H1 (cell line): ENCODE measurements at regions not wholly inside any gene's neighbourhood (a gene's known extent, or its start where the extent isn't known, plus 50 kb on each side); places are given as distances from the start of the nearest gene placed in this dataset.

Source experiments
- CTCF ChIA-PET: fragments of 300-600 bp; sonication (Branson Sonifier 250); formaldehyde crosslinking; loops from one replicate; lab custom pipeline; 2021; ENCODE audit not compliant: partially characterized antibody; lab: Charles Lee
- POLR2A ChIA-PET: fragments of 300-600 bp; sonication (Branson Sonifier 250); formaldehyde crosslinking; loops from one replicate; lab custom pipeline; 2021; ENCODE audit warnings: inconsistent platforms; ENCODE audit not compliant: partially characterized antibody; lab: Charles Lee
- DNase-seq, 2 experiments: peaks; one replicate each; pipeline versions ENCODE4 v3.0.0 to v3.0.0-alpha.2; 2010 to 2022; ENCODE audit warnings: low spot score in 2 of 2, low read depth in 1 of 2, mixed read lengths in 1 of 2
- FAIRE-seq: peaks from 2 replicates; lab custom pipeline; 2011; peaks lifted over from hg19 to GRCh38; lab: Jason Lieb, UNC
- H2AFZ ChIP-seq: 2 replicates; pipeline ENCODE4 v1.8.1; 2012; ENCODE audit warnings: low read length, inconsistent platforms
- H2AK5ac ChIP-seq: 2 replicates; pipeline ENCODE4 v1.6.1; 2013; ENCODE audit warnings: low read depth, low read length
- H2BK120ac ChIP-seq: replicated peaks from 2 replicates; pipeline ENCODE3; 2013; ENCODE audit warnings: low read depth, low read length, inconsistent platforms
- H2BK12ac ChIP-seq: 2 replicates; pipeline ENCODE4 v1.6.1; 2013; ENCODE audit warnings: low read depth, low read length
- H2BK15ac ChIP-seq: 2 replicates; pipeline ENCODE4 v1.6.1; 2013; ENCODE audit warnings: low read length
- H2BK20ac ChIP-seq: 2 replicates; pipeline ENCODE4 v1.6.1; 2013; ENCODE audit warnings: low read length
- H2BK5ac ChIP-seq: 2 replicates; pipeline ENCODE4 v1.6.1; 2013; ENCODE audit warnings: low read depth, low read length
- H3K14ac ChIP-seq: 2 replicates; pipeline ENCODE4 v1.6.1; 2013; ENCODE audit warnings: inconsistent platforms; ENCODE audit not compliant: insufficient read length
- H3K18ac ChIP-seq: 2 replicates; pipeline ENCODE4 v1.6.1; 2013; ENCODE audit warnings: low read length; ENCODE audit errors: extremely low read depth
- H3K23ac ChIP-seq: 2 replicates; pipeline ENCODE4 v1.6.1; 2013; ENCODE audit warnings: inconsistent platforms; ENCODE audit not compliant: insufficient read length
- H3K23me2 ChIP-seq: 2 replicates; pipeline ENCODE4 v1.6.1; 2013; ENCODE audit warnings: low read depth, low read length
- H3K27ac ChIP-seq: 2 replicates; pipeline ENCODE4 v1.6.1; 2011; ENCODE audit warnings: low read depth, low read length, inconsistent platforms
- H3K27me3 ChIP-seq, 4 experiments: replicated peaks in 1 of 4; 1 replicate in 1 of 4; 2 replicates in 3 of 4; pipeline versions ENCODE4 v1.6.1 to v1.8.1; 2011 to 2013; ENCODE audit warnings: low read length in 3 of 4, mild to moderate bottlenecking in 3 of 4, inconsistent platforms in 2 of 4, mixed read lengths in 2 of 4, moderate library complexity in 1 of 4; ENCODE audit not compliant: control insufficient read depth in 3 of 4, insufficient read depth in 3 of 4; ENCODE audit errors: extremely low read depth in 1 of 4
- H3K36me3 ChIP-seq, 4 experiments: 2 replicates each; pipeline versions ENCODE4 v1.6.1 to v1.8.1; 2011 to 2013; ENCODE audit warnings: mild to moderate bottlenecking in 4 of 4, low read length in 3 of 4, moderate library complexity in 2 of 4, control low read depth in 1 of 4, inconsistent platforms in 1 of 4; ENCODE audit not compliant: insufficient read depth in 4 of 4, control insufficient read depth in 2 of 4
- H3K4ac ChIP-seq: replicated peaks from 2 replicates; pipeline ENCODE3; 2013; ENCODE audit warnings: low read length, low read depth, mixed read lengths, inconsistent platforms; ENCODE audit not compliant: insufficient read length
- H3K4me1 ChIP-seq, 4 experiments: replicated peaks in 1 of 4; 1 replicate in 1 of 4; 2 replicates in 3 of 4; pipeline versions ENCODE4 v1.6.1 to v1.8.1; 2011 to 2013; ENCODE audit warnings: low read length in 3 of 4, inconsistent platforms in 2 of 4, mixed read lengths in 1 of 4; ENCODE audit not compliant: insufficient read depth in 4 of 4, control insufficient read depth in 3 of 4
- H3K4me2 ChIP-seq, 2 experiments: 2 replicates each; pipeline versions ENCODE4 v1.6.1 to v1.8.1; 2011 to 2013; ENCODE audit warnings: low read depth in 2 of 2, low read length in 2 of 2, control low read depth in 1 of 2, inconsistent platforms in 1 of 2, mild to moderate bottlenecking in 1 of 2; ENCODE audit not compliant: insufficient read depth in 1 of 2
- H3K4me3 ChIP-seq, 4 experiments: fragments of 200-600, 300-600 bp in 1 of 4; sonication (generic), shearing (Covaris generic), sonication (Bioruptor Twin) in 1 of 4; 2 replicates each; pipeline versions ENCODE4 v1.5.1 to v1.8.1; 2011 to 2016; ENCODE audit warnings: low read length in 4 of 4, low read depth in 3 of 4, control low read depth in 2 of 4, inconsistent platforms in 2 of 4, mild to moderate bottlenecking in 2 of 4, mixed read lengths in 1 of 4, moderate library complexity in 1 of 4; ENCODE audit not compliant: insufficient read depth in 2 of 4; ENCODE audit errors: extremely low read depth in 1 of 4
- H3K56ac ChIP-seq: replicated peaks from 2 replicates; pipeline ENCODE3; 2013; ENCODE audit warnings: low read depth, mild to moderate bottlenecking, mixed read lengths, low read length, inconsistent platforms; ENCODE audit not compliant: insufficient read length
- H3K79me1 ChIP-seq: 2 replicates; pipeline ENCODE4 v1.6.1; 2013; ENCODE audit warnings: low read depth, low read length, control low read depth
- H3K79me2 ChIP-seq, 2 experiments: 2 replicates each; pipeline versions ENCODE4 v1.6.1 to v1.8.1; 2012 to 2013; ENCODE audit warnings: low read length in 2 of 2, mild to moderate bottlenecking in 2 of 2, inconsistent platforms in 1 of 2; ENCODE audit not compliant: insufficient read depth in 2 of 2, control insufficient read depth in 1 of 2
- H3K9ac ChIP-seq, 4 experiments: replicated peaks in 1 of 4; 1 replicate in 1 of 4; 2 replicates in 3 of 4; pipeline versions ENCODE4 v1.6.1 to v1.8.1; 2011 to 2013; ENCODE audit warnings: low read depth in 3 of 4, low read length in 3 of 4, control low read depth in 2 of 4, mild to moderate bottlenecking in 2 of 4, moderate library complexity in 2 of 4, inconsistent platforms in 1 of 4; ENCODE audit errors: extremely low read depth in 1 of 4
- H3K9me3 ChIP-seq, 2 experiments: 2 replicates each; pipeline versions ENCODE4 v1.6.1 to v1.8.1; 2012 to 2013; ENCODE audit warnings: mild to moderate bottlenecking in 2 of 2, moderate library complexity in 2 of 2, control low read depth in 1 of 2, inconsistent platforms in 1 of 2, low read depth in 1 of 2, low read length in 1 of 2, mixed read lengths in 1 of 2; ENCODE audit not compliant: insufficient read depth in 2 of 2
- H4K20me1 ChIP-seq, 2 experiments: replicated peaks in 1 of 2; 2 replicates each; pipeline versions ENCODE3 to v1.8.1; 2011 to 2013; ENCODE audit warnings: inconsistent platforms in 2 of 2, low read length in 2 of 2, mild to moderate bottlenecking in 1 of 2; ENCODE audit not compliant: insufficient read depth in 2 of 2, control insufficient read depth in 1 of 2
- H4K5ac ChIP-seq: 2 replicates; pipeline ENCODE4 v1.6.1; 2013; ENCODE audit warnings: low read length, low read depth, mixed read lengths, inconsistent platforms; ENCODE audit not compliant: insufficient read length
- H4K8ac ChIP-seq: 2 replicates; pipeline ENCODE4 v1.8.0; 2013; ENCODE audit warnings: mild to moderate bottlenecking, moderate library complexity, low read length, inconsistent platforms; ENCODE audit not compliant: insufficient read depth; ENCODE audit errors: extremely low read depth
- H4K91ac ChIP-seq: replicated peaks from 2 replicates; pipeline ENCODE3; 2013; ENCODE audit warnings: low read length, mixed read lengths, inconsistent platforms; ENCODE audit not compliant: insufficient read length
- ASH2L ChIP-seq: fragments of 200-600, 300-600 bp; sonication (generic); IDR thresholded peaks from one replicate; pipeline ENCODE4 v1.7.1; 2017; ENCODE audit warnings: low read length
- EP300 ChIP-seq, 2 experiments: IDR thresholded peaks; 1 replicate in 1 of 2; 2 replicates in 1 of 2; pipeline ENCODE4 v1.6.1; 2011 to 2012; ENCODE audit warnings: low read depth in 2 of 2, low read length in 2 of 2, mild to moderate bottlenecking in 2 of 2, borderline replicate concordance in 1 of 2, inconsistent platforms in 1 of 2, moderate library complexity in 1 of 2
- MAX ChIP-seq: IDR thresholded peaks from 2 replicates; pipeline ENCODE4 v1.6.1; 2012; ENCODE audit warnings: inconsistent platforms
- POU5F1 ChIP-seq: IDR thresholded peaks from 2 replicates; pipeline ENCODE4 v1.6.1; 2011; ENCODE audit warnings: low read depth, mild to moderate bottlenecking, low read length, moderate library complexity
- RFX5 ChIP-seq: IDR thresholded peaks from 2 replicates; pipeline ENCODE4 v1.6.1; 2011; ENCODE audit warnings: low read depth, low read length, improper control_type of control experiment, borderline replicate concordance
- SRF ChIP-seq: IDR thresholded peaks from 2 replicates; pipeline ENCODE4 v1.6.1; 2011; ENCODE audit warnings: mild to moderate bottlenecking, low read depth, low read length, moderate library complexity
- WGBS, 2 experiments: shearing (Covaris generic) in 1 of 2; methylation state at CpG; one replicate each; pipeline versions ENCODE4 v1.1.6 to v1.1.7; 2013 to 2015; ENCODE audit warnings: low lambda C conversion rate in 2 of 2, mixed read lengths in 2 of 2, inconsistent platforms in 1 of 2, low coverage in 1 of 2, missing lambda C conversion rate in 1 of 2; ENCODE audit not compliant: insufficient replicate concordance in 2 of 2, insufficient coverage in 1 of 2, insufficient read length in 1 of 2; ENCODE audit errors: extremely low coverage in 1 of 2, missing lambda C conversion rate in 1 of 2; 5-methylcytosine and 5-hydroxymethylcytosine counted together

- no peak overlapping the region for H3K56ac ChIP-seq
- no peak overlapping the region for H2AK5ac ChIP-seq
- H4K5ac ChIP-seq = no peak overlapping the region
- H3K4me1 ChIP-seq = peaks cover 0 to 5% (median 0%) of the 10 kb centered on the region in 4 experiments; a peak in 1 of 7 replicates
- no peak overlapping the region for H3K14ac ChIP-seq
- no peak overlapping the region for H3K4me3 ChIP-seq
- H3K79me2 ChIP-seq = no peaks in the 10 kb centered on the region
- no peak for DNase-seq
- no peak overlapping the region for H3K23ac ChIP-seq
- H3K27ac ChIP-seq = no peak overlapping the region
- ChIA-PET CTCF (no interaction called here), POLR2A (no interaction called here)
- no peaks in the 10 kb centered on the region; a peak in 1 of 7 replicates for H3K27me3 ChIP-seq
- no peak overlapping the region for H2BK20ac ChIP-seq
- no peak overlapping the region for H4K91ac ChIP-seq
- no peaks in the 10 kb centered on the region for H4K20me1 ChIP-seq
- no peak overlapping the region for H2BK12ac ChIP-seq
- H2BK5ac ChIP-seq = no peak overlapping the region
- H4K8ac ChIP-seq = no peak overlapping the region
- no peaks in the 10 kb centered on the region for H3K36me3 ChIP-seq
- FAIRE-seq = no peak
- no peak overlapping the region for H3K9ac ChIP-seq
- no peak overlapping the region for H3K4ac ChIP-seq
- H3K18ac ChIP-seq = no peak overlapping the region
- no peaks in the 10 kb centered on the region for H3K79me1 ChIP-seq
- H2BK120ac ChIP-seq = no peak overlapping the region
- no peaks in the 10 kb centered on the region for H3K23me2 ChIP-seq
- no peaks in the 10 kb centered on the region for H3K9me3 ChIP-seq
- TF ChIP-seq SRF (no peak), POU5F1 (no peak), EP300 (IDR thresholded peaks at IDR 0.05; ENCODE audit: borderline replicate concordance in 1 of 2, low read depth in 2 of 2, low read length in 2 of 2) (no peak), RFX5 (no peak), ASH2L (no peak), MAX (no peak)
- H2BK15ac ChIP-seq = no peak overlapping the region
- H2AFZ ChIP-seq = no peak overlapping the region
- 92% methylated on average over 2 of the region's 2 CpGs; no CpG with 5 or more reads in 1 of the 2 experiments for WGBS, 2 experiments
- H3K4me2 ChIP-seq = no peak overlapping the region
Measured at GRCh38 chr12:109652977-109653264, 60.7 kb upstream of the FAM222A start.
